SK-N-SH treated with all-trans-retinoic acid at 6 μM for 48 hours (cell line): ENCODE measurements at regions not wholly inside any gene's neighbourhood (a gene's known extent, or its start where the extent isn't known, plus 50 kb on each side); places are given as distances from the start of the nearest gene placed in this dataset.

ENCODE experiments used
- ARNTL ChIP-seq: fragments of 450-650 bp; formaldehyde crosslinking; IDR thresholded peaks from 2 replicates; pipeline ENCODE4 v1.5.0; 2020; ENCODE audit warnings: low read depth, mild to moderate bottlenecking, moderate library complexity, borderline replicate concordance
- BACH2 ChIP-seq: fragments of 250-450 bp; sonication (Bioruptor Pico); IDR thresholded peaks from 2 replicates; pipeline ENCODE4 v1.9.0; 2021; ENCODE audit warnings: mild to moderate bottlenecking, borderline replicate concordance
- CSRNP3 ChIP-seq: fragments of 250-450 bp; sonication (Bioruptor Pico); IDR thresholded peaks from 2 replicates; pipeline ENCODE4 v1.5.1; 2021; ENCODE audit warnings: mild to moderate bottlenecking, moderate library complexity
- ESRRG ChIP-seq: fragments of 250-450 bp; sonication (Bioruptor Pico); IDR thresholded peaks from 2 replicates; pipeline ENCODE4 v1.6.1; 2021; ENCODE audit warnings: mild to moderate bottlenecking
- PATZ1 ChIP-seq: fragments of 250-450 bp; sonication (Bioruptor Pico); IDR thresholded peaks from 2 replicates; pipeline ENCODE4 v1.8.0; 2020; ENCODE audit warnings: mild to moderate bottlenecking, moderate library complexity, borderline replicate concordance
- POU6F1 ChIP-seq: fragments of 250-450 bp; sonication (Bioruptor Pico); IDR thresholded peaks from 2 replicates; pipeline ENCODE4 v1.8.0; 2021; ENCODE audit warnings: low read depth, mild to moderate bottlenecking, moderate library complexity, borderline replicate concordance
- RARB ChIP-seq: fragments of 250-450 bp; sonication (Bioruptor Pico); IDR thresholded peaks from 2 replicates; pipeline ENCODE4 v1.8.0; 2021; ENCODE audit warnings: mild to moderate bottlenecking, moderate library complexity
- SNAI2 ChIP-seq: fragments of 250-450 bp; sonication (Bioruptor Pico); IDR thresholded peaks from 2 replicates; pipeline ENCODE4 v1.5.0; 2020; ENCODE audit warnings: mild to moderate bottlenecking, moderate library complexity
- TCF4 ChIP-seq: fragments of 250-450 bp; sonication (Bioruptor Pico); IDR thresholded peaks from 2 replicates; pipeline ENCODE4 v1.8.0; 2021; ENCODE audit warnings: mild to moderate bottlenecking, moderate library complexity, borderline replicate concordance
- TSHZ2 ChIP-seq: fragments of 250-450 bp; sonication (Bioruptor Pico); IDR thresholded peaks from 2 replicates; pipeline ENCODE4 v1.5.0; 2020; ENCODE audit warnings: mild to moderate bottlenecking, moderate library complexity
- ZFP3 ChIP-seq: fragments of 250-450 bp; sonication (Bioruptor Pico); IDR thresholded peaks from 2 replicates; pipeline ENCODE4 v1.5.0; 2020; ENCODE audit warnings: mild to moderate bottlenecking, moderate library complexity
- ZFP30 ChIP-seq: fragments of 450-650 bp; formaldehyde crosslinking; IDR thresholded peaks from 2 replicates; pipeline ENCODE4 v1.5.0; 2022; ENCODE audit warnings: mild to moderate bottlenecking, moderate library complexity
- ZNF8 ChIP-seq: fragments of 450-650 bp; formaldehyde crosslinking; IDR thresholded peaks from 2 replicates; pipeline ENCODE4 v1.5.0; 2020; ENCODE audit warnings: mild to moderate bottlenecking, moderate library complexity
- TF ChIP-seq, protein P1 (sequence below): fragments of 250-450 bp; sonication (Bioruptor Pico); IDR thresholded peaks from 2 replicates; pipeline ENCODE4 v1.5.1; 2020; ENCODE audit warnings: low read depth, mild to moderate bottlenecking, moderate library complexity

- TF ChIP-seq ZNF8 (CRISPR knock-in tag) (no peak), RARB (no peak), ZFP30 (CRISPR knock-in tag) (no peak), PATZ1 (no peak), ESRRG (CRISPR knock-in tag) (no peak), POU6F1 (CRISPR knock-in tag) (no peak), ZFP3 (CRISPR knock-in tag) (no peak), TSHZ2 (CRISPR knock-in tag) (no peak), CSRNP3 (CRISPR knock-in tag) (no peak), BACH2 (CRISPR knock-in tag) (no peak), ARNTL (no peak), TCF4 (no peak), SNAI2 (CRISPR knock-in tag) (no peak)
- TF ChIP-seq, protein P1, sequence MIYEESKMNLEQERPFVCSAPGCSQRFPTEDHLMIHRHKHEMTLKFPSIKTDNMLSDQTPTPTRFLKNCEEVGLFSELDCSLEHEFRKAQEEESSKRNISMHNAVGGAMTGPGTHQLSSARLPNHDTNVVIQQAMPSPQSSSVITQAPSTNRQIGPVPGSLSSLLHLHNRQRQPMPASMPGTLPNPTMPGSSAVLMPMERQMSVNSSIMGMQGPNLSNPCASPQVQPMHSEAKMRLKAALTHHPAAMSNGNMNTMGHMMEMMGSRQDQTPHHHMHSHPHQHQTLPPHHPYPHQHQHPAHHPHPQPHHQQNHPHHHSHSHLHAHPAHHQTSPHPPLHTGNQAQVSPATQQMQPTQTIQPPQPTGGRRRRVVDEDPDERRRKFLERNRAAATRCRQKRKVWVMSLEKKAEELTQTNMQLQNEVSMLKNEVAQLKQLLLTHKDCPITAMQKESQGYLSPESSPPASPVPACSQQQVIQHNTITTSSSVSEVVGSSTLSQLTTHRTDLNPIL = no peak
Observed at GRCh38 chr5:40315126-40315525, 364.6 kb upstream of the PTGER4 start.
